ENCODE measurements at regions not wholly inside any gene's neighbourhood (a gene's known extent, or its start where the extent isn't known, plus 50 kb on each side); places are given as distances from the start of the nearest gene placed in this dataset.

DNA sequence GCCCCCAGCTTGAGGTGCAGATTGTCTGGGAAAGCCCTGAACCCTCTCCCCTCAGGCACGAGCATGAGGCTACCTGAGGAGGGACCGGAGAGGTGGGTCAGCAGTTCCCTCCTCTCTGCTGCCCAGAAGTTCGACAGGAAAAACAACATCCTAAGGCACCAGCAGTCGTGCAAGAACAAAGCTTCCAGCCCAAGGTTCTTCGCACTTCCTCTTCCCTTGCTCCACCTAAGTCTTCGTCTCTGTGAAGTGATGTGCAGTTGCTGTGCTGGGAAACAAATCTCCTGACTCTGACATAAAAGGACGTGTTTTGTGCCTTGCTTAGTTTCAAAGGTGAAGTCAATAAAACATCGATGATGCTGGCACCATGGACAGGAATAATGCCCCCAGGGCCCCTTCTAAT lies 173.3 kb downstream of the USP12 start:
- no peak for TF ChIP-seq ZFX (IDR thresholded peaks at IDR 0.05)
- TF ChIP-seq, protein P1, sequence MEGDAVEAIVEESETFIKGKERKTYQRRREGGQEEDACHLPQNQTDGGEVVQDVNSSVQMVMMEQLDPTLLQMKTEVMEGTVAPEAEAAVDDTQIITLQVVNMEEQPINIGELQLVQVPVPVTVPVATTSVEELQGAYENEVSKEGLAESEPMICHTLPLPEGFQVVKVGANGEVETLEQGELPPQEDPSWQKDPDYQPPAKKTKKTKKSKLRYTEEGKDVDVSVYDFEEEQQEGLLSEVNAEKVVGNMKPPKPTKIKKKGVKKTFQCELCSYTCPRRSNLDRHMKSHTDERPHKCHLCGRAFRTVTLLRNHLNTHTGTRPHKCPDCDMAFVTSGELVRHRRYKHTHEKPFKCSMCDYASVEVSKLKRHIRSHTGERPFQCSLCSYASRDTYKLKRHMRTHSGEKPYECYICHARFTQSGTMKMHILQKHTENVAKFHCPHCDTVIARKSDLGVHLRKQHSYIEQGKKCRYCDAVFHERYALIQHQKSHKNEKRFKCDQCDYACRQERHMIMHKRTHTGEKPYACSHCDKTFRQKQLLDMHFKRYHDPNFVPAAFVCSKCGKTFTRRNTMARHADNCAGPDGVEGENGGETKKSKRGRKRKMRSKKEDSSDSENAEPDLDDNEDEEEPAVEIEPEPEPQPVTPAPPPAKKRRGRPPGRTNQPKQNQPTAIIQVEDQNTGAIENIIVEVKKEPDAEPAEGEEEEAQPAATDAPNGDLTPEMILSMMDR (conservative IDR thresholded peaks at IDR 0.05) = no peak
- no peak overlapping the region for H3K27ac ChIP-seq

DNA sequence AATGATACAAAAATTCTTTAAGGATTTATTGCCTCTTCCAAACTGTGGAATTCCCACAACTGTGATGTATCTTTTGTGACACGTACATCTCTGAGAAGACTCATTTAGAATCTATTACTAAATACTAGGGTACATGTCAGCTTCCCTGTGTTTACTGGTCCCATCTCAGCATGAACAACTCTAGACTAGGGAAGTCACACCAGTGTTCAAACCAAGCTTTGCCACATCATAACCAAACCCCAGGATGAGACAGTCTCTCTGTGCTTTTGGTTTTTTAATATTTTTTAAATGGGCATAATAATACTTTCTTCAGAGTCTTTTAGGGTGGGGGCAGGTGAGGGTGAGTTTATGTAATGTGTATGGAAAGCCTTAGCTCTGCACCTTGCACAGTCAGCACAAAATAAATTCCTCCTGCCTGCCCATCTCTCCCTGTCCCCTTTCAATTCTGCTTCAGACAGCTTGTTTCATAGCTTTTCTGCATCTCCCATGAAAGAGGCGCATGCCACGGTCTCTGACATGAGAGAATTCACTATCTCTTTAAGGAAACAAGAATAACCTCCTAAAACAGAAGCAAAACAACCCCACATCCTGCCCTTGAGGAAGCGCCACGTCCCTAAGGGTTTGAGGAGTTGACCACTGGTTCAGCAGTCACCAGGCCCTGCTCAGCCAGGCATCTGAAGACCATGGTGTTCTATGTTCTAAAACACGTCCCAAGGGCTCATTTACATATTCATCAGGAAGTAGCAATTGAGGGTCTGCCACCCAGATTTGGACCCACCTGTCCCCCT lies 174.5 kb downstream of the USP12 start:
- no peak overlapping the region for H3K27ac ChIP-seq
- no peak for TF ChIP-seq ZFX (IDR thresholded peaks at IDR 0.05)
- TF ChIP-seq, protein P1 (conservative IDR thresholded peaks at IDR 0.05) = no peak

DNA sequence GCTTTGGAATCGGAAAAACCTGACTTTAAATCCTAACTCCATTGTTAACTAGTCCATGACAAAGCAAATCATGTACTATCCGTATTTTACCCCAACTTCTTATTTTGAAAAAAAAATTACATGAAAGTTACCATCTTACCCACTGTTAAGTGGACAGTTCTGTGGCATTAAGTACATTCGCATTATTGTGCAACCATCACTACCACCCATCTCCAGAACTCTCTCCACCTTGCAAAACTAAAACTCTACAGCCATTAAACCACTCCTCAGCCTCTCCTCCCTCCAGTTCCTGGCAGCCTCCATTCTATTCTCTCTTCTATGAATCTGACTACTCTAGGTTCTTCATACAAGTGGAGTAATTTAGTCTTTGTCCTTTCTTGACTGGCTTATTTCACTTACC lies 176.5 kb downstream of the USP12 start:
- no peak for TF ChIP-seq ZFX (IDR thresholded peaks at IDR 0.05)
- TF ChIP-seq, protein P1 (conservative IDR thresholded peaks at IDR 0.05) = no peak
- H3K27ac ChIP-seq = no peak overlapping the region

DNA sequence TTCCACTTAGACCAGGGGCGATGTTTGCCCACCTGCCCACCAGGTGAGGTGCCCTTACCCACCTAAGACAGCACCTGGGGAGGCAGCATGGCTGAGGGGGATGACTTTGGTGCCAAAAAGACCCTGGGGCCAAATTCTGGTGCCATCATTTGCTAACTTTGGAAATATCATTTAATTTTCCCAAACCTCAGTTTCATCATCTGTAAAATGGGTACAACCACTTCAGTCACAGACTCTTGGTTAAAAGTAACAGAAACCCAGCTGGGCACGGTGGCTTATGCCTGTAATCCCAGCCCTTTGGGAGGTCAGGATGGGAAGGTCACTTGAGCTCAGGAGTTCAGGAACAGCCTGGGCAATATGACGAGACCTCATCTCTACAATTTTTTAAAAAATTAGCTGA lies 177.8 kb downstream of the USP12 start:
- TF ChIP-seq, protein P1 (conservative IDR thresholded peaks at IDR 0.05) = no peak
- no peak for TF ChIP-seq ZFX (IDR thresholded peaks at IDR 0.05)
- no peak overlapping the region for H3K27ac ChIP-seq

DNA sequence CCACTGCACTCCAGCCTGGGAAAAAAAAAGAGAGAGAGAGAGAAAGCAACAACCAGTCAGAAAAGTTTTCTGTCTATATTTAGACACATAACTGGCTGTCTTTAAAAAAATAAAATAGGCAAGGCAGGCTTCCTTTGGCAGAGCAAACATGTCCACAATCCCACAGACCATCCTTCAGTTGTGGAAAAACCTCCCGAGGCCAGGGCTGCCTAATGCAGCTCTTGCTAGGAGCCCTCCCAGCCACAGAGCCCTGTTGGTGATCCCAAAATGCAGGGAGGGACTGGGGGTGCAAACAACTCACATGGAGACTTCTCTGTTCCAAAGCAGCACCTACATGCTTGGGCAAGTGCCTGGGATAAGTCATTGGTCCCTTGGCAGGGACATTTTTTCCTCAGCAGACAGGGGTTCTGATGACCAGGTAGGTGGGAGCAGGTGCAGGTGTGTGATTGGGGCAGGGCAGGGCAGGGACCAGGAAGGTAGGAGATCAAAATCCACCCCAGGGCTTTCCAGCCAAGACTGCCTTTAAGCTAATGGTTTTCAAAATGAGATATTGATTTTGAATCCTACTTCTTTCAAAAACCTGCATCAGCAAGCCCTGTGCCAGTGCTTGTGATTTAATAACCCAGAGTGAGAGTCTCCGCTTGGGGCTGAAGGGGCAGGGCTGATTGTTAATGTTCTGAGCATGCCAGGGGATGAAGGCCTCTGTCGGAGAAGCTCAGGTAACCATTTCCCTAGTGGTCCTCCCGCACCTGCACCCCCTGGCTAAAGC lies 178.5 kb downstream of the USP12 start:
- TF ChIP-seq, protein P1 (conservative IDR thresholded peaks at IDR 0.05) = no peak
- TF ChIP-seq ZFX (IDR thresholded peaks at IDR 0.05) = no peak

DNA sequence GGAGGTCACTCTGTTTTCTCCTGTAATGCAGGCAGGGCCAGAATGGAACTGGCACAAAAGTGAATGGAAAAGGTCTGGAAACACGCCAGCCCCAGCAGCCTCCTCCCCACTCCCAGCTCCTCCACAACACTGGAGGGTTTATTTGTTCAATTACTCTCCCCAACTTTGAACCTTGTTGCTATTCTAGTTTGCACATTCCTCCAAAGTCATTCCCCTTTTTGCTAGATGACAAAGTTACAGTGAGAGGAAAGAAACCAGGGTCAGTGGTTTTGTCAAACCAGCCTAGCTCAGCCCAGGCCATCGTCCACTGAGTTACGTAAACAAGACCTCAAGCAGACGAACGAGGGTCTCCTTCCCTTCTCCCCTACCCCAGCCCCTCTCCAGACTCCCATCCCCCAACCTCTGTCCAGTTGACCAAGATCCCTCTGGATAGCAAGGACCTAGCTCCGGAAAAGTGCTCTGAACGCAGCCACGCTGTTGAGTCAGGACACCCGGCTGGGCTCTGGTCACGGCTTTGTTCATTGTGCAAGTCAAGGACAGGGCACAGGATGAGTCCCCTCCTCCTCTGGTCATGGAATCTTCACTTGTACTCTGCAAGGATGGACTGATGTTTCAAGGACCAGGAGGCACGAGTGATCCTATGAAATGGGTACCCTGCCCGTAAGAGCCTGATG lies 180.0 kb downstream of the USP12 start:
- TF ChIP-seq, protein P1 (conservative IDR thresholded peaks at IDR 0.05) = no peak
- TF ChIP-seq ZFX (IDR thresholded peaks at IDR 0.05) = no peak
- no peak overlapping the region for H3K27ac ChIP-seq

More for the DNA sequence above, 178.5 kb downstream of the USP12 start:
- H3K27ac ChIP-seq = no peak overlapping the region
